IPS-20b (cell line): ENCODE measurements at regions not wholly inside any gene's neighbourhood (a gene's known extent, or its start where the extent isn't known, plus 50 kb on each side); places are given as distances from the start of the nearest gene placed in this dataset.
"Not testable (repeated sequence)": the region's sequence is repeated elsewhere in the genome, so short reads cannot be mapped to it uniquely, and the experiment has no call there.

Source experiments
- H3K27ac ChIP-seq: one replicate; pipeline ENCODE4 v1.5.1; 2013; ENCODE audit warnings: low read length
- H3K27me3 ChIP-seq: 2 replicates; pipeline ENCODE4 v1.6.1; 2013; ENCODE audit warnings: mild to moderate bottlenecking, low read length, inconsistent platforms; ENCODE audit not compliant: insufficient read depth
- H3K36me3 ChIP-seq: 2 replicates; pipeline ENCODE4 v1.6.1; 2013; ENCODE audit warnings: low read depth, mild to moderate bottlenecking, inconsistent platforms, low read length, moderate library complexity; ENCODE audit not compliant: insufficient read depth
- H3K4me1 ChIP-seq: 2 replicates; pipeline ENCODE4 v1.6.1; 2013; ENCODE audit warnings: mild to moderate bottlenecking, control low read depth, inconsistent platforms, low read length, moderate library complexity; ENCODE audit not compliant: insufficient read depth
- H3K4me3 ChIP-seq: 2 replicates; pipeline ENCODE4 v1.5.1; 2013; ENCODE audit warnings: mild to moderate bottlenecking, low read length, inconsistent platforms
- H3K9ac ChIP-seq: 2 replicates; pipeline ENCODE4 v1.6.1; 2013; ENCODE audit warnings: low read depth, mild to moderate bottlenecking, inconsistent platforms, low read length, moderate library complexity
- H3K9me3 ChIP-seq: 2 replicates; pipeline ENCODE4 v1.6.1; 2013; ENCODE audit warnings: mild to moderate bottlenecking, low read depth, low read length, inconsistent platforms; ENCODE audit not compliant: insufficient read depth

DNA sequence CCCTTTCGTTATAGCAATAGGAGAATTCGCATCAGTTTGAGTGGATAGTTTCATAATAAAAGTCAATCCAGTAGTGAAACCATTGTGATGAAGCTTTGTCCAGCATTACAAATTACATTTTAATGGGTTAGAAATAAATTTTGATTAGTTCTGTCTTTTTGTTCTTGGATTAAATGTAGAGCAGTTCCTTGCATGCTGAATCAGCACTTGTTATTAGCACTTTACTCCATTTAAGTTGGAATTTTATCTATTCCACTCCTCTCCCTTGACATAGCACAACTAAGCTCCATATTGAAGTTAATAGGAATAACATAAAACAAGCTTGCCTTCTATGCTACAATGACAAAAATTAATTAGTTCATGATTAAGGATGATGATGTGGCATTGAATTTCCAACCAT, 624.1 kb downstream of the CCDC85A start:
- H3K4me1 ChIP-seq = no peaks in the 10 kb centered on the region
- no peak overlapping the region for H3K4me3 ChIP-seq
- H3K27ac ChIP-seq = no peak overlapping the region
- H3K27me3 ChIP-seq = no peaks in the 10 kb centered on the region
- H3K9me3 ChIP-seq = no peaks in the 10 kb centered on the region
- H3K9ac ChIP-seq = no peak overlapping the region
- H3K36me3 ChIP-seq = no peaks in the 10 kb centered on the region

GRCh38 chr2:56811401-56811800, 627.6 kb downstream of the CCDC85A start:
- Histone ChIP-seq H3K36me3 (no peaks in the 10 kb centered on the region), H3K9me3 (no peaks in the 10 kb centered on the region), H3K27ac (no peak overlapping the region), H3K9ac (no peak overlapping the region), H3K4me3 (no peak overlapping the region), H3K27me3 (no peaks in the 10 kb centered on the region), H3K4me1 (no peaks in the 10 kb centered on the region)

- no peak overlapping the region for H3K27ac ChIP-seq
- H3K9me3 ChIP-seq = no peaks in the 10 kb centered on the region
- H3K9ac ChIP-seq = no peak overlapping the region
- H3K4me3 ChIP-seq = no peak overlapping the region
- H3K4me1 ChIP-seq = no peaks in the 10 kb centered on the region
- no peaks in the 10 kb centered on the region for H3K36me3 ChIP-seq
- H3K27me3 ChIP-seq = no peaks in the 10 kb centered on the region
These were observed 628.6 kb downstream of the CCDC85A start for GRCh38 chr2:56812432-56812831.

DNA sequence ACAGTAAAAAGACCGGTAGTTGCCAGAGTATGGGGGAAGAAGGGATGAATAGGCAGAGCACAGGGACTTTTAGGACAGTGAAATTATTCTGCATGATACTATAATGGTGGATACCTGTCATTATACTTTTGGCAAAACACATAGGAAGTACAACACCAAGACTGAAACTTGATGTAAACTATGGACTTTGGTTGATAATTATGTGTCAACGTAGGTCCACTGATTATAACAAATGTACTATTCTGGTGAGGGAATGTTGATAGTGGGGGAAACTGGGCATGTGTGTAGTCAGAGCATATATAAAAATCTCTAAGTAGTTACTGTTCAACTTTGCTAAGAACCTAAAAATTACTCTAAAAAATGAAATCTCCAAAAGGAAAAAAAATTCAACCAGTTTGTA, 629.7 kb downstream of the CCDC85A start:
- H3K27ac ChIP-seq = no peak overlapping the region
- H3K27me3 ChIP-seq = no peaks in the 10 kb centered on the region
- H3K36me3 ChIP-seq = no peaks in the 10 kb centered on the region

GRCh38 chr2:56816666-56817065, 632.9 kb downstream of the CCDC85A start:
- Histone ChIP-seq H3K4me3 (no peak overlapping the region), H3K9ac (no peak overlapping the region), H3K9me3 (no peaks in the 10 kb centered on the region), H3K4me1 (no peaks in the 10 kb centered on the region), H3K27ac (no peak overlapping the region), H3K36me3 (no peaks in the 10 kb centered on the region), H3K27me3 (no peaks in the 10 kb centered on the region)

More for the DNA sequence above, 629.7 kb downstream of the CCDC85A start:
- no peak overlapping the region for H3K9ac ChIP-seq
- no peak overlapping the region for H3K4me3 ChIP-seq
- H3K4me1 ChIP-seq = no peaks in the 10 kb centered on the region
- H3K9me3 ChIP-seq = no peaks in the 10 kb centered on the region

DNA sequence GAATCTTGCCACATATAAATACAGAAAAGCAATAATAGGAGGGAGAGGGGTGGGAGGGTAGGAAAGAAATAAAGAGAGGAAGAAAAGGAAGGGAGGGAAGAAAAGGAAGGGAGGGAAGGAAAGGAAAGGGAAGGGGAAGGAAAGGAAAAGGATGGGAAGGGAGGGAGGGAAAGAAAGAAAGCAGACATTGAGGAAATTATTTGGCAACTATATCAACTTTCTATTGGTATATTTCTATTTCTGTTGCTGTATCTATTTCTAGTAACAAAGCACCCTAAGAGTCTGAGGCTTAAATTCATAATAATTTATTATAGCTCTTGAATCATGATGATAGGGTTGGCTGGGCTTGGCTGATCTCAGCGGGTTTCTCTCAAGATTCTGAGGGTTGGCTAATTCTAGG, 648.0 kb downstream of the CCDC85A start:
- H3K4me1 ChIP-seq = no peaks in the 10 kb centered on the region
- no peaks in the 10 kb centered on the region for H3K9me3 ChIP-seq
- no peaks in the 10 kb centered on the region for H3K27me3 ChIP-seq
- H3K27ac ChIP-seq = no peak overlapping the region
- H3K36me3 ChIP-seq = no peaks in the 10 kb centered on the region
- no peak overlapping the region for H3K4me3 ChIP-seq
- no peak overlapping the region for H3K9ac ChIP-seq

GRCh38 chr2:56834686-56835085, 650.9 kb downstream of the CCDC85A start:
- Histone ChIP-seq H3K27me3 (no peaks in the 10 kb centered on the region), H3K9me3 (peaks cover 6% of the 10 kb centered on the region; the same call in 1 of the 2 replicates), H3K36me3 (no peaks in the 10 kb centered on the region), H3K4me1 (no peaks in the 10 kb centered on the region), H3K9ac (no peak overlapping the region), H3K27ac (no peak overlapping the region), H3K4me3 (no peak overlapping the region)

DNA sequence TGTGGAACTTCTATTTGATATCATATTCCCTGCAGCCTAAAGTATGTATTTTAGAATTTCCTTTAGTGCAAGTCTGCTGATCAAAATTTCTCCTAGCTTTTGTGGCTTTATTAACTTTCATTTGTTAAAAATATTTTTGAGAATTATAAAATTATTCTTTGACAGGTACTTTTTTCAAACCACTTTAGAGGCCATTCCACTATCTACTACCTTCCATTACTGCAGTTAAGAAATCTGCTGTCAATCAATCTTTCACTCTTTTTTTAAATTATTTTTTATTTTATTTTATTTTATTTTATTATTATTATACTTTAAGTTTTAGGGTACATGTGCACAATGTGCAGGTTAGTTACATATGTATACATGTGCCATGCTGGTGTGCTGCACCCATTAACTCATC, 656.2 kb downstream of the CCDC85A start:
- not testable (repeated sequence) for H3K36me3 ChIP-seq, H3K9ac ChIP-seq, H3K27me3 ChIP-seq, H3K4me1 ChIP-seq, H3K4me3 ChIP-seq, H3K27ac ChIP-seq
- H3K9me3 ChIP-seq = peaks cover 14% of the 10 kb centered on the region

- Histone ChIP-seq H3K4me1 (no peaks in the 10 kb centered on the region), H3K27me3 (no peaks in the 10 kb centered on the region), H3K9me3 (no peaks in the 10 kb centered on the region), H3K9ac (no peak overlapping the region), H3K27ac (no peak overlapping the region), H3K4me3 (no peak overlapping the region), H3K36me3 (no peaks in the 10 kb centered on the region)
These were observed 677.2 kb downstream of the CCDC85A start for GRCh38 chr2:56860991-56861390.

DNA sequence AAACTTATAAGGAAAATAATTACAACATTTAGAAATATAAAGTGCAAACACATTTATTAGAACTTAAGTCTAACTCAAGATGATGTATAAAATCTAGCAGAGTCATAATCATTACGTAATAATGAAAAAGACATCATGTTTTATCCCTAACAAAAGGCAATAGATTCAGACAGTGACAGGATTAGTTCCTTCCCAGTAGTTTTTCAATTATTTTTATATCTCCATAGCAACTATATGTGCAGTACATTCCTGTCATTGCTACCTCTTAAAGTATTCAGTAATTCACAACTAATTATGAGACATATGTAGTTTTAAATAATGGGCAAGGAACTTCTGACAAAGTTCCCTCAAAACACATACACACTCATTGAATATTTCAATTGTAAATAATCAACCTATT, 687.9 kb downstream of the CCDC85A start:
- H3K27ac ChIP-seq = no peak overlapping the region
- no peaks in the 10 kb centered on the region for H3K36me3 ChIP-seq
- no peaks in the 10 kb centered on the region for H3K27me3 ChIP-seq
- H3K9ac ChIP-seq = no peak overlapping the region
- no peaks in the 10 kb centered on the region for H3K4me1 ChIP-seq
- H3K4me3 ChIP-seq = no peak overlapping the region
- no peaks in the 10 kb centered on the region for H3K9me3 ChIP-seq

DNA sequence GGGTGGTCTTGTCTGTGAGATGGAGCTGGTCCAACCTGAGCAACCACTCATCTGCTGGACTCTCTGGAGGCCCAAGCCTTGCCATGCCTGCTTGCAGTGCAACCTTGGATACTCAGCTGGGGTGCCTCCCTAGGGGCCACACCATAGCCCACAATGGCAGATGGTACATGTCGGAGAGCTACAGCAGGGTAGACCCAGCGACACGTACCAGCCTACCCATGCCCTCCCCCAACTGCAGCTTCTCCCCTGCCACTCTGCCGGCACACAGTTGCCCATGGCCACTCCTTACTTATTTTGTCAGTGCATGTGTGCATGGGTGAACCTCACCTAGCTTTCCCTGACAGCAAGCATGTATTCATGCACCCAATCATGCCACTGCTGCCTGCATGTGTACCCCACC, 690.9 kb downstream of the CCDC85A start:
- Histone ChIP-seq H3K4me3 (no peak overlapping the region), H3K9ac (no peak overlapping the region), H3K36me3 (no peaks in the 10 kb centered on the region), H3K9me3 (no peaks in the 10 kb centered on the region), H3K27ac (no peak overlapping the region), H3K27me3 (no peaks in the 10 kb centered on the region), H3K4me1 (no peaks in the 10 kb centered on the region)

DNA sequence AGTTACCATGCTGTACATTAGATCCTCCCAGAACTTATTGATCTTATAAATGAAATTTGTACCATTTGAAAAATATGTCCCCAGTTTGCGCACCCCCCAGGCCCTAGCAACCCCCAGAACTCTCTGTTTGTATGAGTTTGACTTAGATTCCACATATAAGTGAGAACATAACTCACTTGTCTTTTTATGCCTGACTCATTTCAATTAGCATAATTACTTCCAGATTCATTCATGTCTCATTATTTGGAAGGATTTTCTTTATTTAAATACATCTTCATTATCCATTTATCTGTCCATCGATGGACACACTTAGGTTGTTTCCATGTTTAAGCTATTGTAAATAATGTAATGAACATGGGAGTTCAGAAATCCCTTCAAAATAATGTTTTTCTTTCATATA, 705.9 kb downstream of the CCDC85A start:
- H3K9me3 ChIP-seq = no peaks in the 10 kb centered on the region
- H3K27ac ChIP-seq = no peak overlapping the region
- H3K36me3 ChIP-seq = no peaks in the 10 kb centered on the region
- no peak overlapping the region for H3K4me3 ChIP-seq
- H3K4me1 ChIP-seq = no peaks in the 10 kb centered on the region
- no peak overlapping the region for H3K9ac ChIP-seq
- no peaks in the 10 kb centered on the region for H3K27me3 ChIP-seq

- no peaks in the 10 kb centered on the region for H3K4me1 ChIP-seq
- no peaks in the 10 kb centered on the region for H3K36me3 ChIP-seq
- H3K9me3 ChIP-seq = no peaks in the 10 kb centered on the region
- H3K27ac ChIP-seq = no peak overlapping the region
- H3K27me3 ChIP-seq = no peaks in the 10 kb centered on the region
- no peak overlapping the region for H3K4me3 ChIP-seq
- H3K9ac ChIP-seq = no peak overlapping the region
These were observed 708.6 kb downstream of the CCDC85A start for GRCh38 chr2:56892382-56892781.
